ENCODE measurements at regions not wholly inside any gene's neighbourhood (a gene's known extent, or its start where the extent isn't known, plus 50 kb on each side); places are given as distances from the start of the nearest gene placed in this dataset.

DNA sequence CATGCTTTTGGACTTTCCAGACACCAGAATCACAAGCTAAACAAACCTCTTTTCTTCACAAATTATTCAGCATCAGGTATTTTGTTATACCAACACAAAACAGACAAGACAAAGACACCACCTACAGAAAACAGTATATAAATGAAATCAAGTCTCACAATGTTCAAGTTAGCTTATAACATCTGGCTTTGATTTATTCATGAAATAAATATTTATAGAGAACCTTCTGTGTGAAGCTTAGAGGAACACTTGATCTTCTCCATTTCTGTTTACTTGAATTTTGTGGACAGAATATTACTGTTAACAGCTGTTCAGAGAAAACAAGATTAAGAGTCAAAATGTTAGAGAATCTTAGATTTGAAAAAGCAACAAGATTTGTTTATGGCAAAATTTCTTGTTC is 137.4 kb upstream of the PRR16 start:
- TF ChIP-seq, protein P1, sequence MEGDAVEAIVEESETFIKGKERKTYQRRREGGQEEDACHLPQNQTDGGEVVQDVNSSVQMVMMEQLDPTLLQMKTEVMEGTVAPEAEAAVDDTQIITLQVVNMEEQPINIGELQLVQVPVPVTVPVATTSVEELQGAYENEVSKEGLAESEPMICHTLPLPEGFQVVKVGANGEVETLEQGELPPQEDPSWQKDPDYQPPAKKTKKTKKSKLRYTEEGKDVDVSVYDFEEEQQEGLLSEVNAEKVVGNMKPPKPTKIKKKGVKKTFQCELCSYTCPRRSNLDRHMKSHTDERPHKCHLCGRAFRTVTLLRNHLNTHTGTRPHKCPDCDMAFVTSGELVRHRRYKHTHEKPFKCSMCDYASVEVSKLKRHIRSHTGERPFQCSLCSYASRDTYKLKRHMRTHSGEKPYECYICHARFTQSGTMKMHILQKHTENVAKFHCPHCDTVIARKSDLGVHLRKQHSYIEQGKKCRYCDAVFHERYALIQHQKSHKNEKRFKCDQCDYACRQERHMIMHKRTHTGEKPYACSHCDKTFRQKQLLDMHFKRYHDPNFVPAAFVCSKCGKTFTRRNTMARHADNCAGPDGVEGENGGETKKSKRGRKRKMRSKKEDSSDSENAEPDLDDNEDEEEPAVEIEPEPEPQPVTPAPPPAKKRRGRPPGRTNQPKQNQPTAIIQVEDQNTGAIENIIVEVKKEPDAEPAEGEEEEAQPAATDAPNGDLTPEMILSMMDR (IDR thresholded peaks at IDR 0.05), result no peak
- no peak for TF ChIP-seq POLR2A (IDR thresholded peaks at IDR 0.05)
